ENCODE measurements at regions not wholly inside any gene's neighbourhood (a gene's known extent, or its start where the extent isn't known, plus 50 kb on each side); places are given as distances from the start of the nearest gene placed in this dataset.

GRCh38 chr2:83744855-83745254 is 714.2 kb downstream of the SUCLG1 start:
- TF ChIP-seq CTCF (IDR thresholded peaks at IDR 0.05; ENCODE audit: poor library complexity) (no peak), EZH2phosphoT487 (IDR thresholded peaks at IDR 0.05; ENCODE audit: low read depth, severe bottlenecking, unreplicated experiment) (no peak)
